VCaP (cell line): ENCODE measurements at regions not wholly inside any gene's neighbourhood (a gene's known extent, or its start where the extent isn't known, plus 50 kb on each side); places are given as distances from the start of the nearest gene placed in this dataset.

Source experiments
- H3K27ac ChIP-seq: fragments of 450-650 bp; 2 replicates; pipeline ENCODE4 v1.5.1; 2017
- CTCF ChIP-seq: fragments of 450-650 bp; conservative IDR thresholded peaks from 2 replicates; pipeline ENCODE4 v1.5.1; 2017; ENCODE audit warnings: mild to moderate bottlenecking, moderate library complexity

GRCh38 chr16:73289232-73289631 is 241.3 kb upstream of the ZFHX3 start:
- no peak for TF ChIP-seq CTCF
- no peak overlapping the region for H3K27ac ChIP-seq

- no peak for TF ChIP-seq CTCF
- no peak overlapping the region for H3K27ac ChIP-seq
These were observed 240.6 kb upstream of the ZFHX3 start for GRCh38 chr16:73288520-73288919.

GRCh38 chr16:73287859-73288405 is 240.0 kb upstream of the ZFHX3 start:
- no peak overlapping the region for H3K27ac ChIP-seq
- TF ChIP-seq CTCF, result no peak

GRCh38 chr16:73286346-73287267 is 238.7 kb upstream of the ZFHX3 start:
- TF ChIP-seq CTCF, result no peak

GRCh38 chr16:73285436-73286201 is 237.7 kb upstream of the ZFHX3 start:
- TF ChIP-seq CTCF, result no peak

More at GRCh38 chr16:73286346-73287267, 238.7 kb upstream of the ZFHX3 start:
- H3K27ac ChIP-seq, result no peak overlapping the region

GRCh38 chr16:73280388-73280787 is 232.5 kb upstream of the ZFHX3 start:
- no peak overlapping the region for H3K27ac ChIP-seq
- TF ChIP-seq CTCF, result no peak

More at GRCh38 chr16:73285436-73286201, 237.7 kb upstream of the ZFHX3 start:
- H3K27ac ChIP-seq, result no peak overlapping the region

GRCh38 chr16:73279451-73279850 is 231.5 kb upstream of the ZFHX3 start:
- no peak for TF ChIP-seq CTCF
- H3K27ac ChIP-seq, result no peak overlapping the region
